Natural killer cell (primary cell): ENCODE measurements at regions not wholly inside any gene's neighbourhood (a gene's known extent, or its start where the extent isn't known, plus 50 kb on each side); places are given as distances from the start of the nearest gene placed in this dataset.

Experiments
- ATAC-seq, 3 donors: fragments of 150-1000 bp in 2 of 3; fragments of 200-7000 bp in 1 of 3; cut with Tn5 transposase; 1 replicate in 1 of 3; 2 replicates in 2 of 3; pipeline ENCODE4 v1.10.0; 2021; ENCODE audit warnings: mild to moderate bottlenecking in 2 of 3, moderate library complexity in 2 of 3
- DNase-seq, 2 donors: peaks; one replicate each; pipeline versions ENCODE4 v3.0.0 to v3.0.0-alpha.2; 2013 to 2021; ENCODE audit warnings: mixed read lengths in 1 of 2
- H3K27ac ChIP-seq: one replicate; pipeline ENCODE4 v1.5.1; 2013; ENCODE audit warnings: mild to moderate bottlenecking, low read length
- H3K27me3 ChIP-seq: one replicate; pipeline ENCODE4 v1.6.1; 2013; ENCODE audit warnings: low read length; ENCODE audit not compliant: control insufficient read depth, insufficient read depth
- H3K36me3 ChIP-seq: one replicate; pipeline ENCODE4 v1.6.1; 2013; ENCODE audit warnings: low read length; ENCODE audit not compliant: control insufficient read depth, insufficient read depth
- H3K4me1 ChIP-seq: one replicate; pipeline ENCODE4 v1.6.1; 2013; ENCODE audit warnings: low read length; ENCODE audit not compliant: control insufficient read depth, insufficient read depth
- H3K4me3 ChIP-seq: one replicate; pipeline ENCODE4 v1.5.1; 2013; ENCODE audit warnings: low read length
- H3K9me3 ChIP-seq: one replicate; pipeline ENCODE4 v1.6.1; 2013; ENCODE audit warnings: low read length; ENCODE audit not compliant: control insufficient read depth, insufficient read depth
- H3K27ac Mint-ChIP-seq, 2 donors: one replicate each; pipeline ENCODE4 v1.8.0; 2022; ENCODE audit warnings: mild to moderate bottlenecking in 2 of 2, mixed read lengths in 2 of 2, moderate library complexity in 1 of 2
- H3K27me3 Mint-ChIP-seq, 2 donors: one replicate each; pipeline ENCODE4 v1.8.0; 2022; ENCODE audit warnings: low read depth in 2 of 2, mixed read lengths in 2 of 2
- H3K36me3 Mint-ChIP-seq: one replicate; pipeline ENCODE4 v1.8.0; 2022; ENCODE audit warnings: mixed read lengths
- H3K4me1 Mint-ChIP-seq, 2 donors: one replicate each; pipeline ENCODE4 v1.8.0; 2022; ENCODE audit warnings: mixed read lengths in 2 of 2
- H3K4me3 Mint-ChIP-seq: one replicate; pipeline ENCODE4 v1.8.0; 2022; ENCODE audit warnings: mild to moderate bottlenecking, moderate library complexity, mixed read lengths
- H3K9me3 Mint-ChIP-seq, 2 donors: one replicate each; pipeline ENCODE4 v1.8.0; 2022; ENCODE audit warnings: mixed read lengths in 2 of 2
- CTCF ChIP-seq: fragments of 200-600 bp; IDR thresholded peaks from one replicate; pipeline ENCODE4 v1.8.0; 2022; ENCODE audit warnings: antibody characterized with exemption
- WGBS: methylation state at CpG from one replicate; pipeline ENCODE4 v1.1.7; 2013; ENCODE audit warnings: missing lambda C conversion rate; ENCODE audit not compliant: insufficient coverage; 5-methylcytosine and 5-hydroxymethylcytosine counted together
- intact Hi-C: fragments of 100-400 bp; cut with micrococcal nuclease; formaldehyde crosslinking; loops from one replicate; pipeline ENCODE4 v1.14.2; 2022

DNA sequence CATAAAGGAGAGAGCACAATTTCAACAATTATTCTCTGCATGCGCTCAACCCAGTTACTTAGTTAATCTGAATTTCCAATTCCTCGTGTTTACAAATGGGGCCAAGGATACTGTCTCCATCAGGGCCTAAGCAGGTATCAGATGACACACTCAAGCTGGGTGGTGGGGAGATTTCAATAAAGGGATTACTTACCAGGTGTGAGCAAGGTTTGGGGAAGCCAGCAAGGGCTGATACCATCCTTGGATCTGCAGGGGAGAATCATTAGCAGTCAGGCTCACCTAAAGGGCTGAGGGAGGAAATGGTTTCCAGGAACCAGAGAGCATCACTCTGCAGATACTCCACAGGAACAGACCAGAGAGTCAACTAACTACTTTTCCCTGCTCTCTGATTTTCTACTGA, 487.1 kb downstream of the NTRK2 start:
- peaks cover 20 to 23% of the 10 kb centered on the region in 2 donors for H3K27me3 Mint-ChIP-seq
- no peaks in the 10 kb centered on the region for H3K4me1 ChIP-seq
- H3K27ac ChIP-seq = no peak overlapping the region
- no peak overlapping the region for H3K4me3 Mint-ChIP-seq
- no peak for ATAC-seq
- no peaks in the 10 kb centered on the region for H3K4me1 Mint-ChIP-seq
- no peaks in the 10 kb centered on the region for H3K36me3 Mint-ChIP-seq
- H3K9me3 Mint-ChIP-seq = no peaks in the 10 kb centered on the region
- H3K27ac Mint-ChIP-seq = no peak overlapping the region
- no peak for TF ChIP-seq CTCF
- DNase-seq = no peak
- H3K27me3 ChIP-seq = no peaks in the 10 kb centered on the region
- H3K9me3 ChIP-seq = no peaks in the 10 kb centered on the region
- 93% methylated on average over 2 of the region's 2 CpGs for WGBS
- no peaks in the 10 kb centered on the region for H3K36me3 ChIP-seq
- intact Hi-C loops = no loop called here
- no peak overlapping the region for H3K4me3 ChIP-seq

- WGBS = 93% methylated on average over 1 of the region's 2 CpGs
- no peak overlapping the region for H3K4me3 ChIP-seq
- Mint-ChIP-seq H3K9me3 (no peaks in the 10 kb centered on the region), H3K36me3 (no peaks in the 10 kb centered on the region), H3K27me3 (peaks cover 17 to 32% of the 10 kb centered on the region in 2 donors), H3K4me1 (no peaks in the 10 kb centered on the region), H3K4me3 (no peak overlapping the region), H3K27ac (no peak overlapping the region)
- H3K9me3 ChIP-seq = no peaks in the 10 kb centered on the region
- no peaks in the 10 kb centered on the region for H3K27me3 ChIP-seq
- no peaks in the 10 kb centered on the region for H3K36me3 ChIP-seq
- ATAC-seq = no peak
- no peak for TF ChIP-seq CTCF
- intact Hi-C loops = no loop called here
- no peaks in the 10 kb centered on the region for H3K4me1 ChIP-seq
- DNase-seq = no peak
- H3K27ac ChIP-seq = no peak overlapping the region
Measured at GRCh38 chr9:85155352-85155751, 485.8 kb downstream of the NTRK2 start.

GRCh38 chr9:85151741-85152140, 482.2 kb downstream of the NTRK2 start:
- no peaks in the 10 kb centered on the region for H3K9me3 Mint-ChIP-seq
- peaks cover 20 to 32% of the 10 kb centered on the region in 2 donors for H3K27me3 Mint-ChIP-seq
- H3K4me1 Mint-ChIP-seq = no peaks in the 10 kb centered on the region
- Histone ChIP-seq H3K27me3 (no peaks in the 10 kb centered on the region), H3K9me3 (no peaks in the 10 kb centered on the region), H3K4me1 (no peaks in the 10 kb centered on the region), H3K4me3 (no peak overlapping the region), H3K27ac (no peak overlapping the region), H3K36me3 (no peaks in the 10 kb centered on the region)
- ATAC-seq (no peak), DNase-seq (no peak)
- TF ChIP-seq CTCF = no peak
- intact Hi-C loops = no loop called here
- WGBS = 89% methylated on average over 4 of the region's 5 CpGs
- no peaks in the 10 kb centered on the region for H3K36me3 Mint-ChIP-seq
- H3K4me3 Mint-ChIP-seq = no peak overlapping the region
- H3K27ac Mint-ChIP-seq = no peak overlapping the region

DNA sequence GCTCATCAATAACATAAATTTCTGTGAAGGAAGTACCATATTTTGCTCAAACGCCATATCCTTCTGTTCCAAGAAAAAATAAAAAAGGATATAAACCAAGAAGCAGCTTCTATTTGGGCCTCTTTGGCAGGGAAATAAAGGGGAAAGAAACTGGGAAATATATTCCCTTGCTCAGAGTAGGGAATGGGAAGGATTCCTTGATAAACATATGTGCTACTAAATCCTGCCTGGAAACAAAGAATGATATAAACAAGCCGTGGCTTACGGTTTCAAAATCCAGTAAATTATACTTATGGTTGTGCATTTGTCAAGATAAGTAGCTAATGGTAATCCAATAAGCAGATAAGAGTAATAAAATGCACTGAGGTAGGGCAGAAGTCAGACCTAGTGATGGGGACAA, 481.6 kb downstream of the NTRK2 start:
- Histone ChIP-seq H3K9me3 (no peaks in the 10 kb centered on the region), H3K36me3 (no peaks in the 10 kb centered on the region), H3K27ac (no peak overlapping the region), H3K4me1 (no peaks in the 10 kb centered on the region), H3K27me3 (no peaks in the 10 kb centered on the region), H3K4me3 (no peak overlapping the region)
- no peak for TF ChIP-seq CTCF
- ATAC-seq (no peak), DNase-seq (no peak)
- Mint-ChIP-seq H3K4me1 (no peaks in the 10 kb centered on the region), H3K27ac (no peak overlapping the region), H3K36me3 (no peaks in the 10 kb centered on the region), H3K4me3 (no peak overlapping the region), H3K27me3 (peaks cover 20 to 36% of the 10 kb centered on the region in 2 donors), H3K9me3 (no peaks in the 10 kb centered on the region)
- intact Hi-C loops = no loop called here
- 90% methylated on average over 2 of the region's 3 CpGs for WGBS
